Fibroblast of mammary gland (primary cell): ENCODE measurements at regions not wholly inside any gene's neighbourhood (a gene's known extent, or its start where the extent isn't known, plus 50 kb on each side); places are given as distances from the start of the nearest gene placed in this dataset.

ENCODE experiments used
- DNase-seq: peaks from one replicate; pipeline ENCODE4 v3.0.0-alpha.2; 2010; ENCODE audit warnings: low read depth
- H3K4me3 ChIP-seq: 2 replicates; pipeline ENCODE4 v1.5.1; 2011; ENCODE audit warnings: low read depth, mild to moderate bottlenecking, low read length, moderate library complexity; ENCODE audit not compliant: control insufficient read depth
- CTCF ChIP-seq: conservative IDR thresholded peaks from 2 replicates; pipeline ENCODE4 v1.5.1; 2011; ENCODE audit warnings: low read depth, low read length, inconsistent platforms; ENCODE audit not compliant: control insufficient read depth, insufficient read depth

GRCh38 chr15:70503798-70504298, 259.5 kb downstream of the UACA start:
- no peak overlapping the region for H3K4me3 ChIP-seq
- no peak for DNase-seq

GRCh38 chr15:70503073-70503745, 260.1 kb downstream of the UACA start:
- no peak for TF ChIP-seq CTCF
- DNase-seq = no peak
- H3K4me3 ChIP-seq = no peak overlapping the region

More at GRCh38 chr15:70503798-70504298, 259.5 kb downstream of the UACA start:
- no peak for TF ChIP-seq CTCF

- DNase-seq = no peak
- no peak overlapping the region for H3K4me3 ChIP-seq
- no peak for TF ChIP-seq CTCF
Measured at GRCh38 chr15:70502529-70502928, 260.8 kb downstream of the UACA start.

GRCh38 chr15:70501849-70502248, 261.5 kb downstream of the UACA start:
- TF ChIP-seq CTCF = no peak
- H3K4me3 ChIP-seq = no peak overlapping the region
- no peak for DNase-seq

GRCh38 chr15:70501121-70501727, 262.1 kb downstream of the UACA start:
- no peak overlapping the region for H3K4me3 ChIP-seq
- no peak for TF ChIP-seq CTCF
- no peak for DNase-seq

- no peak for DNase-seq
- H3K4me3 ChIP-seq = no peak overlapping the region
- no peak for TF ChIP-seq CTCF
Measured at GRCh38 chr15:70499791-70500190, 263.6 kb downstream of the UACA start.
